ENCODE measurements at regions not wholly inside any gene's neighbourhood (a gene's known extent, or its start where the extent isn't known, plus 50 kb on each side); places are given as distances from the start of the nearest gene placed in this dataset.

GRCh38 chr9:84075004-84075403 is 94.4 kb downstream of the RMI1 start:
- TF ChIP-seq REST (IDR thresholded peaks at IDR 0.05; ENCODE audit: low read depth) (no peak), MAX (IDR thresholded peaks at IDR 0.05) (no peak), CTCF (IDR thresholded peaks at IDR 0.05 in 2 of 3, conservative IDR thresholded peaks at IDR 0.05 in 1 of 3; ENCODE audit: borderline replicate concordance in 1 of 3, insufficient read depth in 1 of 3, low read depth in 2 of 3, low read length in 2 of 3) (no peak), EZH2 (IDR thresholded peaks at IDR 0.05) (no peak), EZH2phosphoT487 (IDR thresholded peaks at IDR 0.05; ENCODE audit: borderline replicate concordance) (no peak), POLR2AphosphoS5 (IDR thresholded peaks at IDR 0.05; ENCODE audit: low read depth, low read length) (no peak), RAD21 (IDR thresholded peaks at IDR 0.05; ENCODE audit: low read depth) (no peak), ZBTB33 (IDR thresholded peaks at IDR 0.05; ENCODE audit: extremely low read depth, insufficient replicate concordance, low read length) (no peak), POLR2A (IDR thresholded peaks at IDR 0.05; ENCODE audit: borderline replicate concordance, extremely low read depth, insufficient read depth, insufficient read length) (no peak), EGR1 (IDR thresholded peaks at IDR 0.05; ENCODE audit: low read depth) (no peak), ZNF274 (IDR thresholded peaks at IDR 0.05; ENCODE audit: low read depth, low read length) (no peak), YY1 (IDR thresholded peaks at IDR 0.05; ENCODE audit: extremely low read depth, insufficient replicate concordance, low read depth, low read length) (no peak), TCF7L2 (IDR thresholded peaks at IDR 0.05; ENCODE audit: borderline replicate concordance, extremely low read depth, insufficient read depth, insufficient read length) (no peak)

Data from HCT116 (cell line).